Thoracic aorta (tissue), 2 donors: ENCODE measurements at regions not wholly inside any gene's neighbourhood (a gene's known extent, or its start where the extent isn't known, plus 50 kb on each side); places are given as distances from the start of the nearest gene placed in this dataset.

Experiments
- ATAC-seq: fragments of 150-250 bp; one replicate; pipeline ENCODE4 v1.8.0; 2017; ENCODE audit warnings: low read depth; ENCODE audit not compliant: insufficient number of reproducible peaks, low FRiP score
- DNase-seq: peaks from one replicate; pipeline ENCODE4 v3.0.0-alpha.2; 2020; ENCODE audit warnings: low spot score
- H3K27ac ChIP-seq, 2 donors: fragments of 200-600 bp; sonication (generic); 1 replicate in 1 of 2; 2 replicates in 1 of 2; pipeline ENCODE4 v1.5.1; 2016; ENCODE audit warnings: mild to moderate bottlenecking in 2 of 2, moderate library complexity in 2 of 2
- H3K27me3 ChIP-seq: fragments of 200-600 bp; sonication (generic); replicated peaks from 2 replicates; pipeline ENCODE4 v1.6.0; 2016; ENCODE audit warnings: mild to moderate bottlenecking; ENCODE audit not compliant: insufficient read depth
- H3K36me3 ChIP-seq: fragments of 200-600 bp; sonication (generic); one replicate; pipeline ENCODE4 v1.5.1; 2016
- H3K4me1 ChIP-seq, 2 donors: fragments of 200-600 bp; sonication (generic); 1 replicate in 1 of 2; 2 replicates in 1 of 2; pipeline versions ENCODE4 v1.5.1 to v1.6.0; 2016; ENCODE audit warnings: low read depth in 2 of 2, mild to moderate bottlenecking in 1 of 2; ENCODE audit not compliant: control insufficient read depth in 1 of 2
- H3K4me3 ChIP-seq: fragments of 200-600 bp; sonication (generic); 2 replicates; pipeline ENCODE4 v1.5.1; 2016; ENCODE audit warnings: mild to moderate bottlenecking
- H3K9me3 ChIP-seq: fragments of 200-600 bp; sonication (generic); 2 replicates; pipeline ENCODE4 v1.5.1; 2016
- TF ChIP-seq, protein P1 (sequence below): fragments of 200-600 bp; sonication (generic); IDR thresholded peaks from one replicate; pipeline ENCODE4 v1.5.1; 2019; ENCODE audit warnings: antibody characterized with exemption

DNA sequence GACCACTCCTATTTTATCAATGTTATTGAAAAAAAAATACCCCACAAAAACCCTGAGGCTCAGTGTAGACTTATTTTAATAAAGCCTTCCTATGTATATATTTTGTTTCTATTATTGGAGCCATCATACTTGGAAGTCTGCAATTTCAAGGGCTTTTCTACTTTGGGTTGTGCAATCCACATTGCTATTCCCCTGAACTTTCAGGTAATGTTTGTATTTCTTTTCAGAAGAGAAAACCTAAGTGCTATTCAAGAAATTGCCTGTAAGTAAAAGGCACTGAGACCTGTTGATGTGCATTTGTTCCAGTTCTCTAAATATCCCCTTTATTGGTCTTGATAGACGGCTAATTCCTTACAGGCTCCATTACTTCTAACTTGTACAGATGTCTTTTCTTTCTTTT, 280.7 kb upstream of the RAG2 start:
- ATAC-seq (no peak), DNase-seq (no peak)
- H3K9me3 ChIP-seq: no peaks in the 10 kb centered on the region
- no peak overlapping the region for H3K4me3 ChIP-seq
- no peaks in the 10 kb centered on the region for H3K27me3 ChIP-seq
- H3K36me3 ChIP-seq: no peaks in the 10 kb centered on the region
- TF ChIP-seq, protein P1, sequence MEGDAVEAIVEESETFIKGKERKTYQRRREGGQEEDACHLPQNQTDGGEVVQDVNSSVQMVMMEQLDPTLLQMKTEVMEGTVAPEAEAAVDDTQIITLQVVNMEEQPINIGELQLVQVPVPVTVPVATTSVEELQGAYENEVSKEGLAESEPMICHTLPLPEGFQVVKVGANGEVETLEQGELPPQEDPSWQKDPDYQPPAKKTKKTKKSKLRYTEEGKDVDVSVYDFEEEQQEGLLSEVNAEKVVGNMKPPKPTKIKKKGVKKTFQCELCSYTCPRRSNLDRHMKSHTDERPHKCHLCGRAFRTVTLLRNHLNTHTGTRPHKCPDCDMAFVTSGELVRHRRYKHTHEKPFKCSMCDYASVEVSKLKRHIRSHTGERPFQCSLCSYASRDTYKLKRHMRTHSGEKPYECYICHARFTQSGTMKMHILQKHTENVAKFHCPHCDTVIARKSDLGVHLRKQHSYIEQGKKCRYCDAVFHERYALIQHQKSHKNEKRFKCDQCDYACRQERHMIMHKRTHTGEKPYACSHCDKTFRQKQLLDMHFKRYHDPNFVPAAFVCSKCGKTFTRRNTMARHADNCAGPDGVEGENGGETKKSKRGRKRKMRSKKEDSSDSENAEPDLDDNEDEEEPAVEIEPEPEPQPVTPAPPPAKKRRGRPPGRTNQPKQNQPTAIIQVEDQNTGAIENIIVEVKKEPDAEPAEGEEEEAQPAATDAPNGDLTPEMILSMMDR: no peak
- no peaks in the 10 kb centered on the region for H3K4me1 ChIP-seq
- H3K27ac ChIP-seq: no peak overlapping the region

DNA sequence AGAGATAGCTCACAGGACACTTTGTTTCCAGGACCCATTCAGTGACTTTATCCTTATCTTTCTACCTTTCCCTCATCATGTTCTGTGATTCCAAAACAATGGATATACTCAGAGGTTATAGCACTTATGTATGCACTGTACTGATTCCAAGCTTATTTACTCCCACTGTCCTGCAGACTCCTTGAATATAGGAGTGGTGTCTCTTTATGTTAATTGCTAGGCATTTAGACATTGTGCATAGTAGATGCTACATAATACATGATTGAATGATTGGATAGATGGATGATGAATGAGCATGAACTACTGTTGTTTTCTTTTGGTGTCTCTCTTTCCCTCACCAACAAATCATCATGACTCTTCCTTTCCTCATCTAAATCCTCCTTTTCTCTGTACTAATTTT, 279.1 kb upstream of the RAG2 start:
- no peaks in the 10 kb centered on the region for H3K27me3 ChIP-seq
- no peak overlapping the region for H3K4me3 ChIP-seq
- no peak for ATAC-seq
- no peaks in the 10 kb centered on the region for H3K9me3 ChIP-seq
- no peaks in the 10 kb centered on the region for H3K4me1 ChIP-seq
- no peak overlapping the region for H3K27ac ChIP-seq
- DNase-seq: no peak
- TF ChIP-seq, protein P1: no peak
- H3K36me3 ChIP-seq: no peaks in the 10 kb centered on the region

DNA sequence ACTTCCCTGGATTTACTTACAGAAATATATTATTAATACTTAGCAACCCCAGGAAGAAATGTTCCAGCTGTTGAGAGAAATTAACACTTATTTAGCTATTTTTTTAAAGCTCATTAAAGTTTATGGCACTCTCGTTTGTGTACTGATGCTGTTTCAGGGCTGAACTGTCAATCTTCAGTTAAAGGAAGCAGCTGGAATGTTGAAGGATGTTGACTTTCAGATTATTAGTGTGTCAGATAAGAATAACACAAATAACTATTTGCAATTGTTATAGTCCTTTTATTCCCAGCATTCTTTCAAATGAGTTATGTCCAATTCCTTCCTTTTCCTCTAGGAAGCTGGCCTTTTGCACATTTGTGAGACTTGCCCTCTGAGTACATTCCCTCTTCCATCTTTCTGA, 278.2 kb upstream of the RAG2 start:
- DNase-seq (no peak), ATAC-seq (no peak)
- Histone ChIP-seq H3K27ac (no peak overlapping the region), H3K36me3 (no peaks in the 10 kb centered on the region), H3K4me1 (no peaks in the 10 kb centered on the region), H3K9me3 (no peaks in the 10 kb centered on the region), H3K27me3 (no peaks in the 10 kb centered on the region), H3K4me3 (no peak overlapping the region)
- TF ChIP-seq, protein P1: no peak

DNA sequence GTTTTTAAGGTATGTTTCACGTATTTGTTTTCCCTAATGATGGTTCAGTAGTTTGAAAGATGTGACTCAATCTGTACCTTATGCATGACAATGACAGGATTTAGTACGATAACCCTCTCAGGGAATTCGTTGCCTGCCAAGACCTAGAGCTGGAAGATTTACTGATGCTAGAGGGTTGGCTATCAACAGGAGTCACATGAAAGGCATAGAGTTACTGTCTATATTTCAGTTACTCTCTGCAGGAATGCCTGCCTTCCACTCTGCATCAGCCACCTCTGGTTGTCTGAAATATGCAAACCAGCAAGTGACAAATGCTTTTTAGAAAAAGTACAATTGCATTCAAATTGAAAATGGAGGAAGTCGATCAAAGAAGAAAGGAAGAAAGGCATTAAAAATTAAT, 276.3 kb upstream of the RAG2 start:
- no peaks in the 10 kb centered on the region for H3K9me3 ChIP-seq
- no peak overlapping the region for H3K4me3 ChIP-seq
- no peak overlapping the region for H3K27ac ChIP-seq
- TF ChIP-seq, protein P1: no peak
- H3K36me3 ChIP-seq: no peaks in the 10 kb centered on the region
- no peaks in the 10 kb centered on the region for H3K27me3 ChIP-seq
- no peak for DNase-seq
- no peak for ATAC-seq
- H3K4me1 ChIP-seq: no peaks in the 10 kb centered on the region

DNA sequence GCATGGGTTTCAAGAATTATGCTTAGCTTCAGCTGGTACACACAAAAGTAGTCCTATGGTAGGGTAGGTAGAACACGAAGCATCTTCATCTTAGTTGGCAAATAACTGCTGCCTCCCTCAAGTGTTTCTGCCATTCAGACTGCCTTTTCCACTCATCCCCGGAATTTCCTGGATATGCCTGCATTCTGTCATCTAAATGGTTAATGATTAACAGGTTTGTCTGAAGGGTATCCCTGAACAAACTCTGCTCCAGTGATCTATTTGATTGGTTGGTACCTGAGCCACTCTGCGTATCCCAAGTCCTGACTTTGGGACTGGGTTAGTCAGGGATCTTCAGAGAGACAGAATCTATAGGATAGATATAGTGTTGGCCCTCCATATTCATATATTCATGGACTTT, 272.3 kb upstream of the RAG2 start:
- ATAC-seq (no peak), DNase-seq (no peak)
- no peaks in the 10 kb centered on the region for H3K36me3 ChIP-seq
- H3K27ac ChIP-seq: no peak overlapping the region
- no peaks in the 10 kb centered on the region for H3K27me3 ChIP-seq
- TF ChIP-seq, protein P1: no peak
- H3K4me3 ChIP-seq: no peak overlapping the region
- no peaks in the 10 kb centered on the region for H3K9me3 ChIP-seq
- H3K4me1 ChIP-seq: no peaks in the 10 kb centered on the region
